ENCODE measurements at regions not wholly inside any gene's neighbourhood (a gene's known extent, or its start where the extent isn't known, plus 50 kb on each side); places are given as distances from the start of the nearest gene placed in this dataset.

GRCh38 chr2:30351116-30351515 is 95.9 kb upstream of the LCLAT1 start:
- H3K27me3 Mint-ChIP-seq: no peaks in the 10 kb centered on the region
- POLR2A ChIA-PET: no interaction called here
- ATAC-seq (ENCODE audit: low read depth) (no peak), DNase-seq (no peak)
- H3K9me3 Mint-ChIP-seq: no peaks in the 10 kb centered on the region
- no peaks in the 10 kb centered on the region for H3K36me3 Mint-ChIP-seq
- no peak overlapping the region for H3K27ac Mint-ChIP-seq
- no peak overlapping the region for H3K4me3 Mint-ChIP-seq
- H3K4me1 Mint-ChIP-seq: no peaks in the 10 kb centered on the region

- Mint-ChIP-seq H3K4me1 (no peaks in the 10 kb centered on the region), H3K27ac (no peak overlapping the region), H3K9me3 (no peaks in the 10 kb centered on the region), H3K27me3 (no peaks in the 10 kb centered on the region), H3K36me3 (no peaks in the 10 kb centered on the region), H3K4me3 (no peak overlapping the region)
- POLR2A ChIA-PET: no interaction called here
- ATAC-seq (ENCODE audit: low read depth) (no peak), DNase-seq (no peak)
These were observed 95.1 kb upstream of the LCLAT1 start for GRCh38 chr2:30351949-30352348.

- no peaks in the 10 kb centered on the region for H3K4me1 Mint-ChIP-seq
- H3K27me3 Mint-ChIP-seq: no peaks in the 10 kb centered on the region
- POLR2A ChIA-PET: interaction anchor here (1.2 kb wide), 1 partner anchor 123 kb away, joined by 3 read pairs; no protein-coding TSS in a partner anchor
- no peak overlapping the region for H3K4me3 Mint-ChIP-seq
- no peak overlapping the region for H3K27ac Mint-ChIP-seq
- ATAC-seq (ENCODE audit: low read depth) (no peak), DNase-seq (no peak)
- no peaks in the 10 kb centered on the region for H3K36me3 Mint-ChIP-seq
- H3K9me3 Mint-ChIP-seq: no peaks in the 10 kb centered on the region
These were observed 92.9 kb upstream of the LCLAT1 start for GRCh38 chr2:30354150-30354549.

GRCh38 chr2:30354621-30355020 is 92.4 kb upstream of the LCLAT1 start:
- Mint-ChIP-seq H3K4me3 (no peak overlapping the region), H3K36me3 (no peaks in the 10 kb centered on the region), H3K9me3 (no peaks in the 10 kb centered on the region), H3K27ac (no peak overlapping the region), H3K27me3 (no peaks in the 10 kb centered on the region), H3K4me1 (no peaks in the 10 kb centered on the region)
- ATAC-seq (ENCODE audit: low read depth): no peak
- POLR2A ChIA-PET: interaction anchor here (1.2 kb wide), 1 partner anchor 124 kb away, joined by 3 read pairs; no protein-coding TSS in a partner anchor
- no peak for DNase-seq

- POLR2A ChIA-PET: no interaction called here
- no peak overlapping the region for H3K27ac Mint-ChIP-seq
These were observed 91.7 kb upstream of the LCLAT1 start for GRCh38 chr2:30355306-30355705.

GRCh38 chr2:30356071-30356470 is 91.0 kb upstream of the LCLAT1 start:
- Mint-ChIP-seq H3K27me3 (no peaks in the 10 kb centered on the region), H3K9me3 (no peaks in the 10 kb centered on the region), H3K4me3 (no peak overlapping the region), H3K36me3 (no peaks in the 10 kb centered on the region), H3K27ac (no peak overlapping the region), H3K4me1 (peaks cover 3% of the 10 kb centered on the region)
- DNase-seq (no peak), ATAC-seq (ENCODE audit: low read depth) (no peak)
- POLR2A ChIA-PET: no interaction called here

More at GRCh38 chr2:30355306-30355705, 91.7 kb upstream of the LCLAT1 start:
- H3K4me1 Mint-ChIP-seq: no peaks in the 10 kb centered on the region
- H3K27me3 Mint-ChIP-seq: no peaks in the 10 kb centered on the region
- no peak for ATAC-seq (ENCODE audit: low read depth)
- no peaks in the 10 kb centered on the region for H3K36me3 Mint-ChIP-seq
- DNase-seq: no peak
- H3K4me3 Mint-ChIP-seq: no peak overlapping the region
- H3K9me3 Mint-ChIP-seq: no peaks in the 10 kb centered on the region

- POLR2A ChIA-PET: no interaction called here
- no peaks in the 10 kb centered on the region for H3K36me3 Mint-ChIP-seq
- H3K27me3 Mint-ChIP-seq: no peaks in the 10 kb centered on the region
- peaks cover 10% of the 10 kb centered on the region for H3K4me1 Mint-ChIP-seq
- H3K27ac Mint-ChIP-seq: no peak overlapping the region
- ATAC-seq (ENCODE audit: low read depth) (no peak), DNase-seq (no peak)
- H3K9me3 Mint-ChIP-seq: no peaks in the 10 kb centered on the region
- H3K4me3 Mint-ChIP-seq: no peak overlapping the region
These were observed 90.3 kb upstream of the LCLAT1 start for GRCh38 chr2:30356776-30357175.

- Mint-ChIP-seq H3K9me3 (no peaks in the 10 kb centered on the region), H3K4me1 (peaks cover 19% of the 10 kb centered on the region), H3K36me3 (no peaks in the 10 kb centered on the region), H3K4me3 (no peak overlapping the region), H3K27ac (no peak overlapping the region), H3K27me3 (no peaks in the 10 kb centered on the region)
- DNase-seq: no peak
- POLR2A ChIA-PET: no interaction called here
- no peak for ATAC-seq (ENCODE audit: low read depth)
These were observed 88.7 kb upstream of the LCLAT1 start for GRCh38 chr2:30358351-30358750.

GRCh38 chr2:30358842-30359241 is 88.2 kb upstream of the LCLAT1 start:
- H3K27me3 Mint-ChIP-seq: no peaks in the 10 kb centered on the region
- POLR2A ChIA-PET: no interaction called here
- no peaks in the 10 kb centered on the region for H3K36me3 Mint-ChIP-seq
- peaks cover 19% of the 10 kb centered on the region for H3K4me1 Mint-ChIP-seq
- ATAC-seq (ENCODE audit: low read depth): no peak
- H3K27ac Mint-ChIP-seq: no peak overlapping the region
- H3K4me3 Mint-ChIP-seq: no peak overlapping the region
- no peaks in the 10 kb centered on the region for H3K9me3 Mint-ChIP-seq
- no peak for DNase-seq

- H3K27me3 Mint-ChIP-seq: no peaks in the 10 kb centered on the region
- POLR2A ChIA-PET: no interaction called here
- H3K4me1 Mint-ChIP-seq: peaks cover 19% of the 10 kb centered on the region
- ATAC-seq (ENCODE audit: low read depth) (no peak), DNase-seq (no peak)
- H3K27ac Mint-ChIP-seq: no peak overlapping the region
- no peak overlapping the region for H3K4me3 Mint-ChIP-seq
- no peaks in the 10 kb centered on the region for H3K9me3 Mint-ChIP-seq
- no peaks in the 10 kb centered on the region for H3K36me3 Mint-ChIP-seq
These were observed 87.3 kb upstream of the LCLAT1 start for GRCh38 chr2:30359644-30360167.

- Mint-ChIP-seq H3K27me3 (no peaks in the 10 kb centered on the region), H3K9me3 (no peaks in the 10 kb centered on the region), H3K27ac (peak overlapping the region; percentile 74), H3K36me3 (no peaks in the 10 kb centered on the region), H3K4me1 (peaks cover 31% of the 10 kb centered on the region), H3K4me3 (peak overlapping the region; percentile 6)
- DNase-seq: no peak
- POLR2A ChIA-PET: interaction anchor here (1.0 to 1.7 kb wide), 5 partner anchors 16 to 131 kb away, joined by 3 to 6 read pairs (median 4); partner anchors contain the start of gene LBH
- ATAC-seq (ENCODE audit: low read depth): no peak
These were observed 85.2 kb upstream of the LCLAT1 start for GRCh38 chr2:30361751-30362394.

- peaks cover 32% of the 10 kb centered on the region for H3K4me1 Mint-ChIP-seq
- H3K4me3 Mint-ChIP-seq: peak overlapping the region; percentile 1
- H3K9me3 Mint-ChIP-seq: no peaks in the 10 kb centered on the region
- no peaks in the 10 kb centered on the region for H3K27me3 Mint-ChIP-seq
- no peaks in the 10 kb centered on the region for H3K36me3 Mint-ChIP-seq
- DNase-seq (no peak), ATAC-seq (ENCODE audit: low read depth) (no peak)
- H3K27ac Mint-ChIP-seq: peak overlapping the region; percentile 52
- POLR2A ChIA-PET: interaction anchor here (1.0 to 1.4 kb wide), 3 partner anchors 25 to 130 kb away, joined by 3 to 6 read pairs (median 3); no protein-coding TSS in a partner anchor
These were observed 84.5 kb upstream of the LCLAT1 start for GRCh38 chr2:30362468-30363081.

- ATAC-seq (ENCODE audit: low read depth) (no peak), DNase-seq (no peak)
- POLR2A ChIA-PET: no interaction called here
- no peaks in the 10 kb centered on the region for H3K36me3 Mint-ChIP-seq
- no peaks in the 10 kb centered on the region for H3K9me3 Mint-ChIP-seq
- H3K27ac Mint-ChIP-seq: peak overlapping the region; percentile 5
- peaks cover 32% of the 10 kb centered on the region for H3K4me1 Mint-ChIP-seq
- no peak overlapping the region for H3K4me3 Mint-ChIP-seq
- no peaks in the 10 kb centered on the region for H3K27me3 Mint-ChIP-seq
These were observed 83.6 kb upstream of the LCLAT1 start for GRCh38 chr2:30363406-30363805.

- DNase-seq (no peak), ATAC-seq (ENCODE audit: low read depth) (no peak)
- Mint-ChIP-seq H3K4me1 (peaks cover 32% of the 10 kb centered on the region), H3K9me3 (no peaks in the 10 kb centered on the region), H3K27me3 (no peaks in the 10 kb centered on the region), H3K36me3 (no peaks in the 10 kb centered on the region), H3K4me3 (no peak overlapping the region), H3K27ac (no peak overlapping the region)
- POLR2A ChIA-PET: interaction anchor here (0.8 kb wide), 1 partner anchor 134 kb away, joined by 4 read pairs; no protein-coding TSS in a partner anchor
These were observed 81.8 kb upstream of the LCLAT1 start for GRCh38 chr2:30365201-30365600.

Data from activated naive CD8-positive, alpha-beta T cell treated with anti-CD3 and anti-CD28 coated beads, Interleukin-2, amount 10 ng/mL, durations not matched to agents 7 days and 5 days (primary cell).